ENCODE measurements at regions not wholly inside any gene's neighbourhood (a gene's known extent, or its start where the extent isn't known, plus 50 kb on each side); places are given as distances from the start of the nearest gene placed in this dataset.

- TF ChIP-seq MAX (IDR thresholded peaks at IDR 0.05; ENCODE audit: insufficient read depth, insufficient read length) (no peak), POLR2A (IDR thresholded peaks at IDR 0.05; ENCODE audit: low read depth, low read length) (no peak), CTCF (IDR thresholded peaks at IDR 0.05; ENCODE audit: extremely low read depth in 1 of 2, insufficient read depth in 1 of 2, low read depth in 1 of 2, low read length in 2 of 2) (no peak), POLR2AphosphoS5 (IDR thresholded peaks at IDR 0.05; ENCODE audit: insufficient read depth, low read depth, low read length) (no peak), EZH2 (IDR thresholded peaks at IDR 0.05; ENCODE audit: borderline replicate concordance, low read depth, low read length, severe bottlenecking) (no peak)
Measured at GRCh38 chr1:232472485-232473041, 157.4 kb downstream of the SIPA1L2 start.

All from endothelial cell of umbilical vein (primary cell).